Right hindlimb (tissue), 1 donor: ENCODE measurements at regions not wholly inside any gene's neighbourhood (a gene's known extent, or its start where the extent isn't known, plus 50 kb on each side); places are given as distances from the start of the nearest gene placed in this dataset.
"Not testable (repeated sequence)": the region's sequence is repeated elsewhere in the genome, so short reads cannot be mapped to it uniquely, and the experiment has no call there.

Experiments
- DNase-seq: peaks from one replicate; pipeline ENCODE4 v3.0.0-alpha.2; 2018

- no peak for DNase-seq
Observed at GRCh38 chr5:28725001-28725400, 1686.6 kb upstream of the CDH9 start.

GRCh38 chr5:28714907-28715698 is 1676.7 kb upstream of the CDH9 start:
- DNase-seq, result no peak

GRCh38 chr5:28710360-28710759 is 1672.0 kb upstream of the CDH9 start:
- no peak for DNase-seq

GRCh38 chr5:28708472-28708871 is 1670.1 kb upstream of the CDH9 start:
- DNase-seq, result no peak

- no peak for DNase-seq
Observed at GRCh38 chr5:28707706-28708105, 1669.3 kb upstream of the CDH9 start.

- DNase-seq, result no peak
Observed at GRCh38 chr5:28703651-28704260, 1665.4 kb upstream of the CDH9 start.

- DNase-seq, result no peak
Observed at GRCh38 chr5:28691526-28691925, 1653.1 kb upstream of the CDH9 start.

GRCh38 chr5:28685794-28686193 is 1647.4 kb upstream of the CDH9 start:
- no peak for DNase-seq

GRCh38 chr5:28678899-28679298 is 1640.5 kb upstream of the CDH9 start:
- no peak for DNase-seq

GRCh38 chr5:28666110-28666509 is 1627.7 kb upstream of the CDH9 start:
- DNase-seq, result no peak

GRCh38 chr5:28648108-28648507 is 1609.7 kb upstream of the CDH9 start:
- no peak for DNase-seq

GRCh38 chr5:28632607-28633006 is 1594.2 kb upstream of the CDH9 start:
- DNase-seq, result no peak

- no peak for DNase-seq
Observed at GRCh38 chr5:28603869-28604268, 1565.5 kb upstream of the CDH9 start.

- DNase-seq, result no peak
Observed at GRCh38 chr5:28602429-28602828, 1564.0 kb upstream of the CDH9 start.

- not testable (repeated sequence) for DNase-seq
Observed at GRCh38 chr5:28596707-28597106, 1558.3 kb upstream of the CDH9 start.

- no peak for DNase-seq
Observed at GRCh38 chr5:28580616-28581015, 1542.2 kb upstream of the CDH9 start.

- DNase-seq, result no peak
Observed at GRCh38 chr5:28576022-28576421, 1537.6 kb upstream of the CDH9 start.

GRCh38 chr5:28575368-28575767 is 1537.0 kb upstream of the CDH9 start:
- DNase-seq, result no peak

- DNase-seq, result no peak
Observed at GRCh38 chr5:28574606-28575005, 1536.2 kb upstream of the CDH9 start.

GRCh38 chr5:28567048-28567447 is 1528.7 kb upstream of the CDH9 start:
- no peak for DNase-seq

- no peak for DNase-seq
Observed at GRCh38 chr5:28561522-28561921, 1523.1 kb upstream of the CDH9 start.

- no peak for DNase-seq
Observed at GRCh38 chr5:28558196-28558595, 1519.8 kb upstream of the CDH9 start.

- DNase-seq, result no peak
Observed at GRCh38 chr5:28557114-28557513, 1518.7 kb upstream of the CDH9 start.

- DNase-seq, result no peak
Observed at GRCh38 chr5:28549588-28549987, 1511.2 kb upstream of the CDH9 start.

GRCh38 chr5:28548856-28549255 is 1510.5 kb upstream of the CDH9 start:
- DNase-seq, result no peak
